HG03565 (cell line): ENCODE measurements at regions not wholly inside any gene's neighbourhood (a gene's known extent, or its start where the extent isn't known, plus 50 kb on each side); places are given as distances from the start of the nearest gene placed in this dataset.

ENCODE experiments used
- ATAC-seq: cut with Tn5 transposase; IDR thresholded peaks from one replicate; pipeline ENCODE4 v1.9.1; 2021; ENCODE audit warnings: mild to moderate bottlenecking, moderate library complexity; ENCODE audit not compliant: unreplicated experiment

DNA sequence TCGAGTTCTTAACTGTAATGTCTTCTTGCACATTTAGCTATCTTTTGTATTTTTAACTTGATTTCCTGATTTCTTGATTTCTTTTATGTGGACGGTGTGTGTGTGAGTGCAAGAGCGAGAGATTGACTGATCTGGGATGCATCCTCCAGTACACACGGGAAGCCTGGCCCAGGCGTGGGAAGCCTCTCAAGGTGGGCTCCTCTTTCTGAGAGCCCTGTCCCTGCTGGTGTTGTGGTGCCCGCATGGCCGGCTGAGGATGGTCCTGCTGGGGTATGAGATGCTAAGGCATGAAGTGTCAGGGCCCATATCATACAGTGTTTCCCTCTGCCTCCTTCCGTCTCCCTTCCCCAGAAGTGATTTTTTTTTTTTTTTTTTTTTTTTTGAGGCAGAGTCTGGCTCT, 130.8 kb upstream of the TCERG1L start:
- no peak for ATAC-seq

GRCh38 chr10:131444286-131444685, 132.8 kb upstream of the TCERG1L start:
- ATAC-seq = no peak

GRCh38 chr10:131444862-131445461, 133.4 kb upstream of the TCERG1L start:
- no peak for ATAC-seq

DNA sequence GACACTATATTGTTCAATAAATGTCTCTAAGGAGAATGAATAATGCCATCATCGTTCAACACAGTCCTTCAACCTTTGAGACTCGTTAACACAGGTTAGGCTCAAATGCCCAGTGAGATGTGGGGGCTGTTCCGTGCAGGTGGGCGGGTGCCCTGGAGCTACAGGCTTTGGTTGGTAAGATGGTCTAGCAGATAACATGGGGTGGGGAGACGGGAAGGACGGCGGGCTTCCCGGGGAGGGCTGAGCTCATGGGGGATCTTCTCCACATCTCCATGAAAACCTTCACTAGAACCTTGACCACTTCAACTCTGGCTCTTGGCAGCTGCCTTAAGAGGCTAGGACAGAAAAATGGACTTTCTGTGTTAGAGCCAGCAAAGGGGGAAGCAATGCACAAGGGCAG, 134.1 kb upstream of the TCERG1L start:
- no peak for ATAC-seq

GRCh38 chr10:131446171-131446570, 134.7 kb upstream of the TCERG1L start:
- no peak for ATAC-seq

- no peak for ATAC-seq
These were observed 136.7 kb upstream of the TCERG1L start for GRCh38 chr10:131448171-131448570.

GRCh38 chr10:131448883-131449282, 137.4 kb upstream of the TCERG1L start:
- ATAC-seq = no peak

DNA sequence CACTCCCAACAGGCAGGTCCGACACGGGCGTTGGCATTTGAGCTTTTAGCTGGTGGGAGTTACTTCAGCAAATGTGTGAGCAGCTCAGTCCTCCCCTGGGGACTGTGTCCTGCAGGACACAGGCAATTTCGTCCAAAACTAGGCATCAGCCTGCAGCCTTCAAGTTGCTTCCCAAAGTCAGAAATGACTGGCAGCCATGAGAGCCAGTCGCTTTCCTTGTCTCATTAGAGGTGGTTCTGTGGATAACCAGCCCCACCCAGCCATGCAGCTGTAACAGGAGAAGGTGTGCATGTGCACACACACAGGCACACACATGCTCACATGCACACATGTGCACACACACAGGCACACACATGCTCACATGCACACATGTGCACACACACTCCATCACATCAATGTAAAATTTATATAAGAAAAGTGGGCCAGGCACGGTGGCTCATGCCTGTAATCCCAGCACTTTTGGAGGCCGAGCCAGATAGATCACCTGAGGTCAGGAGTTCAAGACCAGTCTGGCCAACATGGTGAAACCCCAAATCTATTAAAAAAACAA, 138.8 kb upstream of the TCERG1L start:
- no peak for ATAC-seq

GRCh38 chr10:131451407-131452015, 140.0 kb upstream of the TCERG1L start:
- ATAC-seq = no peak

DNA sequence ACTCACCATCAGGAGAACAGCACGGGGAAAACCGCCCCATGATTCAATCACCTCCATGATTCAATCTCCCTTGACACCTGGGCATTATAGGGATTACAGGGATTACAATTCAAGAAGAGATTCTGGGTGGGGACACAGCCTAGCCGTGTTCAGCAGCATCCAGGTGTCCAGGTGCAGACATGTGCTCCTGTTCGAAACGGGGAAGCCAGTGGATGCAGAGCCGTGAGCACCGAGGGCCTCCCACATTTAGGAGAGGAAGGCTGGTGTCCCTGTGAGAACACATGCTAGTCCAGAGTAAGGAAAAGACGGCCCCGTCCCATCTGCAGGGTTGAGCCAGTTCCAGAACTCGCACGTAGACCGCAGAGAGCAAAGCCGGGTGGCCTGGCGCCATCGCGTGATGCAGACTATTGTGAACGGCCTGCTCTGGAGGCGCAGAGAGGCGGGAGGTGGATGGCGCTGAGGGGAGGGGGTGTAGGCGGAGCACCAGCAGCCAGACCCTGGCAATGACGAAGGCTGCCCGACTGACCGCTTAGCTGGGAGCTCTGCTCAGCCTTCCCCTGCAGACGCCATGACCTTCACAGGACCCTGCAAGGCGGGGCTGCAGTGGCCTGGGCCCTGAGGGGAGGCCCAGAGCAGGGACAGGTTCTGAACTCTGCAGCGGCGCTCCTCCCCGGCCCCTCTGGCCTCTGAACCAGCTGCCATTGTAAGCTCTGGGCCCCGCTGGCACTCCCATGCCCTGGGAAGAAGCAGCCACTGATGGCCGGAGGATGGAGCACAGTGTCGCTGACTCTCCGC, 141.6 kb upstream of the TCERG1L start:
- ATAC-seq = no peak

DNA sequence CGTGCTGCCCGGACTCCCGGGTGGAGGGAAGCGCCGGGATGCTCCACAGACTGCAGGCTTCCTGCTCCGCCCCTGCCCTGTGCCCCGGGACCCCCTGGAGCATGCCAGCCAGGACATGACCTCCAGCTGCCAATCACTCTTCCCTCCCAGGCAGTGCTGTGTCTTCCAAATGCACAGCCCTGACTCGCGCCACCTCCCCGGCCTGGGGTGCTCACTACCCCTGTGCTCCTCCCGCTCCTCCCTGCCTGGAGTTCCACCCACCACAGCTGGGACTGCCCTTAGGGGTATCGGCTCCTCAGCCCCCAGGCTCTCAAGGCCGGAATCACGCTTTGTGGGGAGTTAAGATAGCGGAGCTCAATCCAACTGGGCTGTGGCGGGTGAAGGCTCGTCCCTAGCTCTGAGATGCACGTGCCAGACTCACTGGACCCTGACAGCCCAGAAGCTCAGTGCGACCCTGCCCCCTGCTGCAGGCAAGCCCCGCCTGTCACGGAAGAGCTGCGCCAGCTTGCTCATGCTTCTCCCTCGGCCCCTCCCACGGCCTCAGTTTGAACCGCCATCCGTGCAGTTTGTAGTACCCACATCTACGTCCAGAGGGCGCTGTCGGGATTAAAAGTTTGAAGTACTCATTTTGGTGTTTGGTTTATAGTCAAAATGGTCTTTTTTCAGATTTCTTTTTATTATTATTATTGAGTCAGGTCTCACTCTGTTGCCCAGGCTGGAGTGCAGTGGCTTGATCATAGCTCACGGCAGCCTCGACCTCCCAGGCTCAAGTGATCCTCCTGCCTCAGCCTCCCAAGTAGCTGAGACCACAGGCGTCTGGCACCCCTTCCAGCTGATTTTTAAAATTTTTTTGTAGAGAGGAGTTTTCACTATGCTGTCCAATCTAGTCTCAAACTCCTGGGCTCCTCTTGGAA, 142.5 kb upstream of the TCERG1L start:
- no peak for ATAC-seq

- no peak for ATAC-seq
These were observed 144.9 kb upstream of the TCERG1L start for GRCh38 chr10:131456411-131456810.

- no peak for ATAC-seq
These were observed 149.6 kb upstream of the TCERG1L start for GRCh38 chr10:131461093-131461492.

DNA sequence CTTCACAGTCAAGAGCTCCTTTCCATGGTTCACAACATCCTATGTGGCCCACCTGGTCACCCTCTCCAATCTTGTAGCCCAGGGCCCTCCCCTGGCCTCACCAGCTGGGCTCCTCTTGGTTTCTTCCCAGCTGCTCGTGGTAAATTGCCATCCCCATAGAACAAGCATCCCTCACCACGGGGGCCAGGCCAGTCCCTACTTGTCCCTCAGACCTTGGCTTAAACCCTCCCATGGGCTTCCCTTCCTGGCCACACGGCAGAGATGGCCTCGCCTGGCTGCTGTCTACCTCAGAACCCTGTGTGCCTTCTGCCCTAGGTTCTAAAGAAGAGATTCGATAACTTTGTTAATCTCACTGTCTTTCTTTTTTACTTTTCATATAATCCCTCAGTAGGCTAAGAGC, 153.3 kb upstream of the TCERG1L start:
- ATAC-seq = no peak

GRCh38 chr10:131469551-131469950, 158.0 kb upstream of the TCERG1L start:
- no peak for ATAC-seq

- ATAC-seq = no peak
These were observed 162.1 kb upstream of the TCERG1L start for GRCh38 chr10:131473645-131474044.

- no peak for ATAC-seq
These were observed 162.9 kb upstream of the TCERG1L start for GRCh38 chr10:131474416-131474815.

DNA sequence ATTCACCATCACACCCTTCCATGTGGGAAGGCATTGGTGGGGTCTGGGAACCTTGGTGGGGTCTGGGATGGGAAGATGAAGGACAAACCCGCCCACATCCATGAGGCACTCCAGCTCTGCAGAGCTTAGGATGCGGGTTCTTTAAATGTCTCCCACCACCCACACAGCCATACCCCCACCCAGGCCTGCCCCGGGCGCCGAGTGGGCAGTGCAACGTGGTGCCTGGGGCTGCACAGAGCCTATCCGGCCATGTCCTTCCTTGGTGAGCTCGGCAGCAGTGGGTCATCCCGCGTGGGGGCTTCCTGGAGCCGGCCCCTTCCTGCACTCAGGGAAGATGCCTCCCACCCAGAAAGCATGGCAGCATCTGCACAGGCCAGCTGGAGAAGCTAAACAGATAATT, 163.5 kb upstream of the TCERG1L start:
- no peak for ATAC-seq

GRCh38 chr10:131475803-131476202, 164.3 kb upstream of the TCERG1L start:
- no peak for ATAC-seq

- no peak for ATAC-seq
These were observed 166.1 kb upstream of the TCERG1L start for GRCh38 chr10:131477457-131478121.
